Left forelimb (tissue), 1 donor: ENCODE measurements at regions not wholly inside any gene's neighbourhood (a gene's known extent, or its start where the extent isn't known, plus 50 kb on each side); places are given as distances from the start of the nearest gene placed in this dataset.
A peak's percentile ranks its signal among the peaks of the same experiment; 100 is the strongest.
"Not testable (repeated sequence)": the region's sequence is repeated elsewhere in the genome, so short reads cannot be mapped to it uniquely, and the experiment has no call there.

Experiments used
- DNase-seq: peaks from one replicate; pipeline ENCODE4 v3.0.0-alpha.2; 2018; ENCODE audit warnings: low spot score

GRCh38 chr2:89756616-89757015, 1065.1 kb downstream of the RPIA start:
- not testable (repeated sequence) for DNase-seq

GRCh38 chr2:89758332-89759026, 1067.0 kb downstream of the RPIA start:
- not testable (repeated sequence) for DNase-seq

- DNase-seq, result not testable (repeated sequence)
Measured at GRCh38 chr2:89760762-89761161, 1069.3 kb downstream of the RPIA start.

- DNase-seq, result not testable (repeated sequence)
Measured at GRCh38 chr2:89761171-89761570, 1069.7 kb downstream of the RPIA start.

GRCh38 chr2:89761863-89762262, 1070.4 kb downstream of the RPIA start:
- not testable (repeated sequence) for DNase-seq

GRCh38 chr2:89762461-89763253, 1071.2 kb downstream of the RPIA start:
- not testable (repeated sequence) for DNase-seq

GRCh38 chr2:89763254-89763580, 1071.7 kb downstream of the RPIA start:
- peak; percentile 62 for DNase-seq

- DNase-seq, result peak; percentile 69
Measured at GRCh38 chr2:89763581-89764485, 1072.4 kb downstream of the RPIA start.

GRCh38 chr2:89764571-89765360, 1073.3 kb downstream of the RPIA start:
- DNase-seq, result peak; percentile 62

- DNase-seq, result peak; percentile 57
Measured at GRCh38 chr2:89765361-89765718, 1073.9 kb downstream of the RPIA start.

GRCh38 chr2:89766141-89766990, 1074.9 kb downstream of the RPIA start:
- peak; percentile 62 for DNase-seq

GRCh38 chr2:89767058-89767457, 1075.6 kb downstream of the RPIA start:
- DNase-seq, result not testable (repeated sequence)

GRCh38 chr2:89767572-89768435, 1076.3 kb downstream of the RPIA start:
- DNase-seq, result peak; percentile 62

- DNase-seq, result no peak
Measured at GRCh38 chr2:89775885-89776284, 1084.4 kb downstream of the RPIA start.

GRCh38 chr2:89780318-89780717, 1088.8 kb downstream of the RPIA start:
- no peak for DNase-seq

- DNase-seq, result no peak
Measured at GRCh38 chr2:89781962-89782361, 1090.5 kb downstream of the RPIA start.

GRCh38 chr2:89784960-89785359, 1093.5 kb downstream of the RPIA start:
- no peak for DNase-seq

- DNase-seq, result not testable (repeated sequence)
Measured at GRCh38 chr2:89785528-89785927, 1094.1 kb downstream of the RPIA start.

GRCh38 chr2:89786642-89787041, 1095.2 kb downstream of the RPIA start:
- DNase-seq, result not testable (repeated sequence)

- DNase-seq, result not testable (repeated sequence)
Measured at GRCh38 chr2:89795530-89795929, 1104.1 kb downstream of the RPIA start.
